GM19023 (cell line): ENCODE measurements at regions not wholly inside any gene's neighbourhood (a gene's known extent, or its start where the extent isn't known, plus 50 kb on each side); places are given as distances from the start of the nearest gene placed in this dataset.

Experiments used
- ATAC-seq: cut with Tn5 transposase; IDR thresholded peaks from one replicate; pipeline ENCODE4 v1.9.1; 2021; ENCODE audit warnings: mild to moderate bottlenecking, moderate library complexity; ENCODE audit not compliant: unreplicated experiment

GRCh38 chr17:77704048-77704815 lies 254.3 kb upstream of the TNRC6C start:
- ATAC-seq: no peak

GRCh38 chr17:77706938-77707337 lies 251.6 kb upstream of the TNRC6C start:
- ATAC-seq: no peak

GRCh38 chr17:77707546-77707945 lies 251.0 kb upstream of the TNRC6C start:
- ATAC-seq: no peak

GRCh38 chr17:77708049-77708448 lies 250.5 kb upstream of the TNRC6C start:
- ATAC-seq: no peak

- ATAC-seq: no peak
Observed at GRCh38 chr17:77708936-77709335, 249.6 kb upstream of the TNRC6C start.

- no peak for ATAC-seq
Observed at GRCh38 chr17:77709594-77709993, 248.9 kb upstream of the TNRC6C start.

GRCh38 chr17:77712578-77712977 lies 245.9 kb upstream of the TNRC6C start:
- ATAC-seq: no peak

- no peak for ATAC-seq
Observed at GRCh38 chr17:77716289-77716926, 242.1 kb upstream of the TNRC6C start.

- ATAC-seq: no peak
Observed at GRCh38 chr17:77717941-77718668, 240.4 kb upstream of the TNRC6C start.

- no peak for ATAC-seq
Observed at GRCh38 chr17:77718669-77718961, 239.9 kb upstream of the TNRC6C start.

GRCh38 chr17:77719806-77720205 lies 238.7 kb upstream of the TNRC6C start:
- ATAC-seq: no peak

- ATAC-seq: no peak
Observed at GRCh38 chr17:77720946-77721845, 237.3 kb upstream of the TNRC6C start.

- ATAC-seq: no peak
Observed at GRCh38 chr17:77721846-77722160, 236.7 kb upstream of the TNRC6C start.

- no peak for ATAC-seq
Observed at GRCh38 chr17:77722366-77722765, 236.1 kb upstream of the TNRC6C start.

GRCh38 chr17:77723071-77723908 lies 235.2 kb upstream of the TNRC6C start:
- ATAC-seq: no peak

- no peak for ATAC-seq
Observed at GRCh38 chr17:77723909-77724875, 234.3 kb upstream of the TNRC6C start.

GRCh38 chr17:77724876-77725615 lies 233.5 kb upstream of the TNRC6C start:
- no peak for ATAC-seq

GRCh38 chr17:77725846-77726245 lies 232.7 kb upstream of the TNRC6C start:
- no peak for ATAC-seq
